Thyroid gland (tissue), 4 donors: ENCODE measurements at regions not wholly inside any gene's neighbourhood (a gene's known extent, or its start where the extent isn't known, plus 50 kb on each side); places are given as distances from the start of the nearest gene placed in this dataset.

Experiments used
- DNase-seq, 2 donors: peaks; one replicate each; pipeline ENCODE4 v3.0.0-alpha.2; 2019
- H3K27ac ChIP-seq, 3 donors: fragments of 200-600 bp; sonication (generic); 1 replicate in 2 of 3; 2 replicates in 1 of 3; pipeline ENCODE4 v1.5.1; 2016 to 2019; ENCODE audit warnings: mild to moderate bottlenecking in 1 of 3, moderate library complexity in 1 of 3
- H3K27me3 ChIP-seq: fragments of 200-600 bp; sonication (generic); one replicate; pipeline ENCODE4 v1.5.1; 2019
- H3K36me3 ChIP-seq, 2 donors: fragments of 200-600 bp; sonication (generic); one replicate each; pipeline ENCODE4 v1.5.1; 2016 to 2019
- H3K4me1 ChIP-seq, 2 donors: fragments of 200-600 bp; sonication (generic); one replicate each; pipeline ENCODE4 v1.5.1; 2017 to 2019
- H3K4me3 ChIP-seq, 3 donors: fragments of 200-600 bp; sonication (generic); replicated peaks in 1 of 3; 1 replicate in 2 of 3; 2 replicates in 1 of 3; pipeline ENCODE4 v1.5.1; 2016; ENCODE audit warnings: mild to moderate bottlenecking in 1 of 3
- H3K9me3 ChIP-seq: fragments of 200-600 bp; sonication (generic); one replicate; pipeline ENCODE4 v1.5.1; 2017
- POLR2A ChIP-seq, 2 donors: fragments of 450-650 bp; IDR thresholded peaks; one replicate each; pipeline ENCODE4 v1.6.1; 2017; ENCODE audit warnings: antibody characterized with exemption in 2 of 2, mild to moderate bottlenecking in 2 of 2, moderate library complexity in 1 of 2
- WGBS, 2 donors: methylation state at CpG; one replicate each; pipeline ENCODE4 v1.1.5; 2017; 5-methylcytosine and 5-hydroxymethylcytosine counted together
- intact Hi-C: fragments of 100-400 bp; cut with DNase I; formaldehyde crosslinking; loops from one replicate; pipeline ENCODE4 v1.15.1; 2023
- TF ChIP-seq, protein P1 (sequence below), 6 experiments: fragments of 200-600 bp in 3 of 6; fragments of 450-650 bp in 3 of 6; sonication (generic) in 3 of 6; IDR thresholded peaks; one replicate each; pipeline ENCODE4 v1.5.1; 2016 to 2019; ENCODE audit warnings: antibody characterized with exemption in 6 of 6, mild to moderate bottlenecking in 2 of 6, inconsistent platforms in 1 of 6, moderate library complexity in 1 of 6

DNA sequence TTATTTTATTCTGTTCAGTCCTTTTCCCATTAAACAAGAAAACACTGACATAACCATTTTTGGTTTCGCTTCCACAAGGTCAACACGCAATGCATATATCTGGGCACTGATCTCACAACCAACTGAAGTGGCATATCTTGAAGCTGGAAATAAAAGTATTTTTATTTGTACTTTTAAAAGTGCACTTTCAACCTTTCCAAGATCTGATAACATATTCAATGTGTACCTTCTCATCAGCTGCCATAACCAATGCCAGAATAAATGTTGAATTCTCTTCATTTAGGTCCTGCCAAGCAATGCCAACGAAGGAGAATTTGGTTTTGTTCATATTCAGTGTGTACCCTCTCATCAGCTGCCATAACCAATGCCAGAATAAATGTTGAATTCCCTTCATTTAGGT is 148.9 kb upstream of the CEP126 start:
- no peaks in the 10 kb centered on the region for H3K9me3 ChIP-seq

DNA sequence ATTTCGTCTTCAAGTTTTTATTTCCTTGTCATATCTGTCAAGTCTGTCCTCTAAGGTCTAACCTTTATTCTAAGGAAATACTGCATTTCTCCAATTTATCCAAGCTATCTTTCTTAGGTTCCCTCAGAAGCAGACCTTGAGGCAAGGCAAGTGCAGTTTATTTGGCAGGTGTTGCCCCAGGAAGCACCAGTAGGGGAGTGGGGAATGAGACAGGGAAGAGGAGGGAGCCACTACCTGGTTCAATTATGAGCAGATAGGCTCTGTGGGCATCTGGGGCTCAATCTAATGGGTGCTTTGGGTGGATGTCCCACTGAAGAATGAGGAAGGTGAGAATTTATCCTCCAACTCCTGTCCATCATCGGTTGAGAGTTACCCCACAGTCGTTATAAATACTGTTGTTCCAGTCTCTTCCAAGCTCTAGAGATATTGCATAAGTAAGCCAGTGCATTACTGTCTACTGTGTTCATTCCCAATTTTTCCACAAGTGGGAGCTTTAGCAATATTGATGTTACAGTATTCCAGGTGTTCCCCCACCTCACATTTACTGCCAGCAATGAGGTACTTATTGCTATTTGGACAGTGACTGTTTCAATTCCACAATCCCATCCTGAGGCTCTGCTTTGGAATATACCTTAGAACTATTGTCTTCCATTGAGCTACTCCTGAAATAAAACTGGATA is 154.9 kb upstream of the CEP126 start:
- Histone ChIP-seq H3K36me3 (no peaks in the 10 kb centered on the region), H3K9me3 (no peaks in the 10 kb centered on the region), H3K4me1 (no peaks in the 10 kb centered on the region), H3K27ac (no peak overlapping the region), H3K27me3 (no peaks in the 10 kb centered on the region), H3K4me3 (no peak overlapping the region)
- 86 to 94% methylated on average over 3 of the region's 3 CpGs for WGBS, 2 donors
- intact Hi-C loops: no loop called here
- no peak for TF ChIP-seq POLR2A (IDR thresholded peaks at IDR 0.05)
- TF ChIP-seq, protein P1, sequence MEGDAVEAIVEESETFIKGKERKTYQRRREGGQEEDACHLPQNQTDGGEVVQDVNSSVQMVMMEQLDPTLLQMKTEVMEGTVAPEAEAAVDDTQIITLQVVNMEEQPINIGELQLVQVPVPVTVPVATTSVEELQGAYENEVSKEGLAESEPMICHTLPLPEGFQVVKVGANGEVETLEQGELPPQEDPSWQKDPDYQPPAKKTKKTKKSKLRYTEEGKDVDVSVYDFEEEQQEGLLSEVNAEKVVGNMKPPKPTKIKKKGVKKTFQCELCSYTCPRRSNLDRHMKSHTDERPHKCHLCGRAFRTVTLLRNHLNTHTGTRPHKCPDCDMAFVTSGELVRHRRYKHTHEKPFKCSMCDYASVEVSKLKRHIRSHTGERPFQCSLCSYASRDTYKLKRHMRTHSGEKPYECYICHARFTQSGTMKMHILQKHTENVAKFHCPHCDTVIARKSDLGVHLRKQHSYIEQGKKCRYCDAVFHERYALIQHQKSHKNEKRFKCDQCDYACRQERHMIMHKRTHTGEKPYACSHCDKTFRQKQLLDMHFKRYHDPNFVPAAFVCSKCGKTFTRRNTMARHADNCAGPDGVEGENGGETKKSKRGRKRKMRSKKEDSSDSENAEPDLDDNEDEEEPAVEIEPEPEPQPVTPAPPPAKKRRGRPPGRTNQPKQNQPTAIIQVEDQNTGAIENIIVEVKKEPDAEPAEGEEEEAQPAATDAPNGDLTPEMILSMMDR (IDR thresholded peaks at IDR 0.05): no peak
- DNase-seq: no peak

More for the DNA sequence above, 148.9 kb upstream of the CEP126 start:
- TF ChIP-seq, protein P1 (IDR thresholded peaks at IDR 0.05): no peak
- no peak for TF ChIP-seq POLR2A (IDR thresholded peaks at IDR 0.05)
- Histone ChIP-seq H3K36me3 (no peaks in the 10 kb centered on the region), H3K4me3 (no peak overlapping the region), H3K4me1 (no peaks in the 10 kb centered on the region), H3K27me3 (no peaks in the 10 kb centered on the region), H3K27ac (no peak overlapping the region)
- no peak for DNase-seq
- WGBS, 2 donors: 66 to 68% methylated on average over 3 of the region's 3 CpGs
- intact Hi-C loops: no loop called here

DNA sequence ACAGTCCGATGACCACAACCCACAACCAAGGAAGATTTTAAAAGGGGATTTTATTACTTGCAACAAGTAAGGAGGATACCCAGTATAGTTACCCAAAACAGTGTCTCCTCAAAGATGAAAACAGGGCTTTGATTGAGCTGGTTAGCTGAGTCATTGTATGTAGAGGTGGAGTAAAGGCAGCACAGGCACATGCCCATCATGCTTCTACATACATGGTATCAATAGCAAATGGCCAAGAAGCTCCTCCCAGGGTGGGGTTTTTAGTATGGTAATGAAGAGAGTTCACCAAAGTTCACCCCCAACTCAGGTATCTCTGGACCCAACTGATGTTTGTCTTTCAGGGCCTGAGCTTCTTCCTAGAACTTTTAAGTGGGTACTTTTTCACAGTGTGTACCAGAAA is 157.1 kb upstream of the CEP126 start:
- no peaks in the 10 kb centered on the region for H3K9me3 ChIP-seq
- no peaks in the 10 kb centered on the region for H3K4me1 ChIP-seq
- no peaks in the 10 kb centered on the region for H3K27me3 ChIP-seq
- H3K4me3 ChIP-seq: no peak overlapping the region
- DNase-seq: no peak
- H3K27ac ChIP-seq: no peak overlapping the region
- intact Hi-C loops: no loop called here
- H3K36me3 ChIP-seq: no peaks in the 10 kb centered on the region
- TF ChIP-seq, protein P1 (IDR thresholded peaks at IDR 0.05): no peak
- no peak for TF ChIP-seq POLR2A (IDR thresholded peaks at IDR 0.05)
- 96 to 100% methylated on average over 1 of the region's 1 CpG for WGBS, 2 donors

DNA sequence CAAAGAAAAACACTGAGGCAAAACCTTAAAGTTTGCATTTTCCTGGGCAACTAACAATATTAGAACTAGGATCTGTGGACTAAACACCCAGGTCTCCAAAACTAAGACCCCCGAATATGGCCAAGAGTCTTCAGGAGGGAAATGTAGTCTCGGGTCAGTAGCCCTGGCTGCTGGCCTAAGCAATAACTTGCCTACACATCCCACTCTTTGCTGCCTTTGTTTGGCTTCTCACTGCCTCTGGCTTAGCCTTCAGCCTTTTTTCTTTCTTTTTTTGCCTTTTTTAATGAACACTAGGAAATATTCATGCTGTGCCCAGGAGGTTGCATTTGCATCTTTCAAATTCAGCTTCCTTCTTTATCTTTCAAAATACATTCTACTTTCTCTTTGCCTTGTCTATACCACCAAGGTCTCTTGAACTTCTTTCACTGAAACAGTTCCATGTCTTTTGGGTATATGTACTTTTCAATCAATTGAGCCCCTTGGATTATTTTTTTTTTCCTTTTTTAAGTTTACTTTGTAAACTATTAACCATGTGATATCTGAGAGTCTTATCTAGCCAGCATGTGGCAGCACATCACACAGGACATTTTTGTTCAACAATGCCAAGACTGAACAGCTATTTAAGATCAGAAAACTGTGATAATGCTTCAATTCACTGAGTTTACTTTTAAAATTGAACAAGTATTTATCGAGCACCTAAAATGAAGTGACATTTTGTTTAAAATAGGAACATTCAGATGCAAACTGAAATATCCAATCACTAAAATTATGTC is 165.0 kb upstream of the TRPC6 start:
- H3K4me3 ChIP-seq: no peak overlapping the region
- DNase-seq: no peak
- H3K27me3 ChIP-seq: no peaks in the 10 kb centered on the region
- H3K27ac ChIP-seq: no peak overlapping the region
- no peaks in the 10 kb centered on the region for H3K9me3 ChIP-seq
- H3K36me3 ChIP-seq: no peaks in the 10 kb centered on the region
- WGBS, 2 donors: 49 to 69% methylated on average over 3 of the region's 3 CpGs
- intact Hi-C loops: no loop called here
- TF ChIP-seq POLR2A (IDR thresholded peaks at IDR 0.05): no peak
- TF ChIP-seq, protein P1 (IDR thresholded peaks at IDR 0.05): no peak
- no peaks in the 10 kb centered on the region for H3K4me1 ChIP-seq

DNA sequence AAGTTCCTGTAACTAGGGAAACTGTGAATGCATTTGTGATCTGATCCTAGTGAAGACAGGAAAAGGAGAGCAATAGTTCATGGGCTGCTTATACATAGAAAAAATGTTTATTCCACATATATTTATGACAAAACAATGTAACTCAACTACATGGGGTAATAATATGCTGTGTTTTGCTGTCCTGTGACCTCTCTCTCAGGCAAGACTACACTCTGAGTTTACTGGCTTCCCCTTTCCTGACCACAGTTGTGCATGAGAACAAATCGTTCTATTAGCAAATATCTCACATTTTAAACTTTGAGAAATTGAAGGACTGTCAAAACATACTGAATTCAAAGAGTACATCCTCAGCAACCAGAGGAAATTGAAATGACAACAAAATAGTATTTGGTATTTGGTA is 161.9 kb upstream of the TRPC6 start:
- 51 to 74% methylated on average over 1 of the region's 1 CpG for WGBS, 2 donors

More for the DNA sequence above, 161.9 kb upstream of the TRPC6 start:
- Histone ChIP-seq H3K9me3 (no peaks in the 10 kb centered on the region), H3K27me3 (no peaks in the 10 kb centered on the region), H3K27ac (no peak overlapping the region), H3K4me1 (no peaks in the 10 kb centered on the region), H3K4me3 (no peak overlapping the region), H3K36me3 (no peaks in the 10 kb centered on the region)
- no peak for DNase-seq
- intact Hi-C loops: no loop called here
- TF ChIP-seq, protein P1 (IDR thresholded peaks at IDR 0.05): no peak
- no peak for TF ChIP-seq POLR2A (IDR thresholded peaks at IDR 0.05)
